EL (cell line): ENCODE measurements at regions not wholly inside any gene's neighbourhood (a gene's known extent, or its start where the extent isn't known, plus 50 kb on each side); places are given as distances from the start of the nearest gene placed in this dataset.

Experiments used
- DNase-seq: peaks from one replicate; pipeline ENCODE4 v3.0.0-alpha.2; 2016

DNA sequence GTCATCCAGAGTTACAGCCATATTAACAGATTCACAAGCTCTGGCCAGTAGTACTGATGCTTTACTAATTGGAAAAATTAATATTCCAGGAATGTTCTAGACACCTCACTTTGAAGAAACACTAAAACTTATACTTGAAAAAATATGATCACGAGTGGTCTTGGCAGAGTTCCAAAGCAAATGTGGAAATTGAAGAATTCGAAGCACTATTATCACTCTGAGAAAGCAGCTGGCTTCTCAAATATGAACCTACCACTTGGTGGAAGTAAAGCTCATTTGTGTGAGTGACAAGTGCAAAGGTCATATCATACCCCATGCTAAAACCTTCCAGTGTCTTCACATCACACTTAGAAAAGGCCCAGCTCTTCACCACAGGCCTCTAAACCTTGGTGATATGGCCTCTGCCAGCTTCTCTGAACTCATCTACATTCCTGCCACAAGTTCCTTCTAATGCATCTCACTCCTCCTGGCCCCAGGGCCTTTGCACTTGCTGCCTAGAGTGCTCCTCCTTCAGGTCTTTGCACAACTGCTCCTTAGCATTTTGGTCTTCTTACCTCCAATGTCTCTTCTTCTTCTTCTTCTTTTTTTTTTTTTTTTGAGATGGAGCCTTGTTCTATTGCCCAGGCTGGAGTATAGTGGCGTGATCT is 175.7 kb upstream of the SMIM23 start:
- DNase-seq: no peak

DNA sequence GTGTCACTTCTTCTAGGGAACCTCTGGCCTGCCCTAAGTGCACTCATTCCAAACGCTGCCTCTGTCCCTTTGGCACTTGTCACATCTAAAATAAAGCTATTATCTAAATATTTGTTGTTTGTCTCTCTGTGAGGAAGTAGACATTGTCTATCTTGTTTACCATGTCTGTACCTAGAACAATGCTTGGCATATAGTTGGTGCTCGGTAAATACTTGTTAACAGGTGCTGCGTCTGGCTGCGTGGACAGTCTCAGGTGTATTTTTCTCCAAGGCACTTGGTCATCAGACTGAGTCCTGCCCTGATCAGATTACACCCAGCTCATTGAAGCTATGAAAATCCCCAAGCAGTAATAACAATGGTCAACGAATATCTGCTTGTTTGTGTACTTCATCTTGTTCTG is 174.9 kb upstream of the SMIM23 start:
- no peak for DNase-seq

GRCh38 chr5:171612749-171613148 is 172.9 kb upstream of the SMIM23 start:
- DNase-seq: no peak

GRCh38 chr5:171614511-171614910 is 171.1 kb upstream of the SMIM23 start:
- DNase-seq: no peak

GRCh38 chr5:171614971-171615653 is 170.5 kb upstream of the SMIM23 start:
- DNase-seq: no peak

DNA sequence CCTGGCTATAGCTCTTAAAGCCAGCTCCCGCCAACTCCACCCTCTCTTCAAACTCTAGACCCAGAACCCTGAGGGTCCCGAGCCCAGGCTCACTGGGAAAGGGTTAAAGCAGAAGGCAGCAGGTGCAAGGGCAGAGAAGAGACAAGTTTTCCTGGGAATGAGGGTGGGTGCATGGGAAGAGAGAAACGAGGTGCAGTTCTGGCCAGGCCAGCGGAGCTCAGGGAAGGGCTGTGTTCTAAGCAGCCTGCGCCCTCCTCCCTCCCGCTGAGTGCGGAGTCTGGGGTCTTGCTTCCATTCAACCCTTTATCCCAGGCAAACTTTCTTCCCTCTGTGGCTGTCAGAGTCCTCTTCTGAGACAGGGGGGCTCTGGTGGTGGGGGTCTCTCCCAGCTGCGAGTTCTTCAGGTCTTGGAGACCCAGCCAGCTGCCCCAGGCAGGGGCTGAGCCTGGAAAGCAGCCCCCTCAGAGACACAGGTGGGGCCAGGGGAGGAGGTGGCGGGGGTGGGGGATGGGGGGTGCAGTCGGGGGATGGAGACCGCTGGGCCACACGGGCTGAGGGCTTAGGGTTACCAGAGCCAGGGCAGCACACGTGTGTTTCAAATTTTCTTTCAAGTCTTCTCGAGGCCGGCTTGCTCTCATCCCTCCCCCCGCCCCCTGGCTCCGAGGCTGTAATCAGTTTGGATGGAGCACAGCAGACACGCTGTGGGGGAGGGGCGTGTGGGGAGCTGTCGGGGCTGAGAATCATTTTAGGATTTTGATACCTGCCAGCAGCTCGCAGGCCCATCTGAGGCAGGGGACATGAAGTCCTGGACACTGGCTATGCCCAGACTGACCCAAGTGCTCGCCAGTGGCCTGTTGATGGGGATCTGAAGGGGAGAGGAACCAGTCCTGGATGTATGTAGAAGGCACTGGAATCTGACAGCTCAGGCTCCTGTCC is 169.6 kb upstream of the SMIM23 start:
- no peak for DNase-seq

DNA sequence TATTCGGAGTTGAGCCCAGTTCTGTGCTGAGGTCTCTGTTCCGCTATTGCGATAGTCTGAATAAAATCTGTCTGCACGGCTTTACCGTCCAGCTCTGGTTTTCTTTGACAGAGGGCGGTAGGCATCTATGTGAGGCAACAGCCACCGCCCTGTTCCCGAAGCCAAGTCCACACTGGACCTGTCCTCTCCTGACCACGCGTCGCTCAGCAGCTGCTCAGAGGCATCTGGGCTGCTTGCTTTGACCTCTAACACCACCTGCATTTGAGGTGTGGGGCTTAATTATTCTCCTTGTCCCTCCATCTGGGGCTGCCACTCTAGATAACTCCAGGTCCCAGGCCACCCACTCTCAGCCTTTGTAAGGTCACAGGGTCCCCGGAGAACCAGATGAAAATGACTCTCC is 168.4 kb upstream of the SMIM23 start:
- DNase-seq: no peak

- no peak for DNase-seq
Observed at GRCh38 chr5:171617817-171618591, 167.6 kb upstream of the SMIM23 start.

- no peak for DNase-seq
Observed at GRCh38 chr5:171619196-171619595, 166.4 kb upstream of the SMIM23 start.

DNA sequence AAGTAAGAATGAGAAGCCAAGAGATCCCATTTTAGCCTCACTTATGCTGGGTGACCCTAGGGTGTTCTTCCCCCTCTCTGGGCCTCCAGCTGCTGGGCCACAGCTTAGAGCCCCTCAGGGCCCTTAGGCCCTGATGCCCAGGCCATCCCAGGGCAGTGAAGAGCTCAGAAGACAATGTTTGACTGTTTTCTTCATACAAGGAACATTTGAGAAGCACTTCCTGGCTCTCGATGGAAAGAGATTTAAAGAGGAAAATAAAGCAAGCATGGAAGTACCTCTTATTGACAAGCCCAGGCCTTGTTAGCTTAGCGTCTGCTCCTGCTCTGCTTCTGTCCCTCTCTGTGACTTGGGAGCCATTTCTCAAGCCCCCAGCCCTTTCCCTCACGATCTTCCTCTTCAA is 165.9 kb upstream of the SMIM23 start:
- no peak for DNase-seq

DNA sequence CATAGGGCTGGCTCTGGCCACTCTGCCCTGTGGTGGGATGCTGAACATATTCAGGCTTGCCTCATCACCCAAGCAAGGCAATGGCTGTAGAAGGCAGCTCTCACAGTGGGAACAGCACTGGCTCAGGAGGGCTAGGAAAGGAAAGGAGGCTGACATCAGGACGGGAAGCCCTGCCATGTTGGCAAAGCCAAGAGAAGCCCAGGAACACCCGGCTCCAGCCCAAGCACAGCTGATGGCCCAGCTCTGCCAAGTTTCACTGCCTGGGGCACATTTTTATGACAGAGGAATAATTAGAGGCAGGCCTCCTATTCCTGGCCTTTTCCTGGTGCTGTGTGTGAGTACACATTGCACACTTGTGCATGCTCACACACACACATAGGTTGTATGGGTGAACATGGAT is 163.6 kb upstream of the SMIM23 start:
- peak; percentile 19 for DNase-seq

GRCh38 chr5:171623107-171623506 is 162.5 kb upstream of the SMIM23 start:
- no peak for DNase-seq

- no peak for DNase-seq
Observed at GRCh38 chr5:171623551-171624097, 162.0 kb upstream of the SMIM23 start.

GRCh38 chr5:171624396-171624795 is 161.2 kb upstream of the SMIM23 start:
- no peak for DNase-seq

GRCh38 chr5:171625646-171626045 is 160.0 kb upstream of the SMIM23 start:
- DNase-seq: no peak

DNA sequence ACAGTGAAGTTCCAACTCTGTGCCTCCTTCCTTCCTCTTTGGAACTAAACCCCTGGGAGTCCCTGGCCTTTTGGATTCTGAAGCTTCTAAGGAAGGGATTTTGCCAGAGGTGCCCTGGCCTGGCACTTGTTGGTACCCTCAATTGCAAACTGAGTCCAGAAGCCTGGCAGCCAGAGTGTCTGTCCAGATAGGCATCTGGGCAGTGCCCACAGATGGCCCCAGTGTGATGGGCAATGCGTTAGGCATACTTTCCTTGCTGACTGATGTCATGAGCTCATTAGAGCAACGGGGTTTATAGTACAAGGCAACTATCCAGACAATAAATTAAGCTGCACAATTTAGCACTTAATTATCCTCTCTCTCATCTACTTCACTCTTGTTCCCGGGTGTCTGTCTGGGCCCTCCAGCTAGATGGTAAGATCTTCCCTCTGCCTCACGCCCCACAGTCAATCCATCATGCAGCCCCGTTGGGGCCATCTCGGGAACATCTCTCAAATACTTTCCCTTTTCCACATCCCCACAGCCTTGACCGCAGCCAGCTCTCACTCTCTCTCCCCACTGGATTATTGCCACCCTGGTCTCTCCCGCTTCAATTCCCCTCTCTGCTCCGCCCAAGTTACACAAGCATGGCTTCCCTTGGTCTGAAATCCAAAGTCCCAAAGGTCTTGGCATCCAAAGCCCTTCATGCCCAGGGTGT is 157.5 kb upstream of the SMIM23 start:
- DNase-seq: peak; percentile 34

DNA sequence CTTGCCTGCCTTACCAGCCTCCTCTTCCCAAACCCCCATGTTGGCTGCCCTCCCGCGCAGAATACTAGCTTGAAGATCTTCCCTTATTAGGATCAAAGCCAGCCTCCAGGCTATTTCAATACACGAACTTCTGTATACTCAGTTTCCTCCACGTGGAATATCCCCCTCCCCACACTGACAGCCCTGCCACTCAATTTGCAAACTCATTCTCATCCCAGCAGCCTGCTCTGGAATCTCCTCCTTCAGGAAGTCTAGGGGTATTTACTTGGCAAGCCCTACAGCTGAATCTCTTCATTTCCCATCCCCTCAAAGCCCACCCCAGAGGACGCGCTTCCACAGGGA is 157.0 kb upstream of the SMIM23 start:
- no peak for DNase-seq

GRCh38 chr5:171629221-171629620 is 156.4 kb upstream of the SMIM23 start:
- no peak for DNase-seq

GRCh38 chr5:171629628-171630349 is 155.8 kb upstream of the SMIM23 start:
- peak; percentile 74 for DNase-seq

- DNase-seq: no peak
Observed at GRCh38 chr5:171630350-171631065, 155.1 kb upstream of the SMIM23 start.

- DNase-seq: no peak
Observed at GRCh38 chr5:171632616-171633015, 153.0 kb upstream of the SMIM23 start.
